ENCODE measurements at regions not wholly inside any gene's neighbourhood (a gene's known extent, or its start where the extent isn't known, plus 50 kb on each side); places are given as distances from the start of the nearest gene placed in this dataset.

DNA sequence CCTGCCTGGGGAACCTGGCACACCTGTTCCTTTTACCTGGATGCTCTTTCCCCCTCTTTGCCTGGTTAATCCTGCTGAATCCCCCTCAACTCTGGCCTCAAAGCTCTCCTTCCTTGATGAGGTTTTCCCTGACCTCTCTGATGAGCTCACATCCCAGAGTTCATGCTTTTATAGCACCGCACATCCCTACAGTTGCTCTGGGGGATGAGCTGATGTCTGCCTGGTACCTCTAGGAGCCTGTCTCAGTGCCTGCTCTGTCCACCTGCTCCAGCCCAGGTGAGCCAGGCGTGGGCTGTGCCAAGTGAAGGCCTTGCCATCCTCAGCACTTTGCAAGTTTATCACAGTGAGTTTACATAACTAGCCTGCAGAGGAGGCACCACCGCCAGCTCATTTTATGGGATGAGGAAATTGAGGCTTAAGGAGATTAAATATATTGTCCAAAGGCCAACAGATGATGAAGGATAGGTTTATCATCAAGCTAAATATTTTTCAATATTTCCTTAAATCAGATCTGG is 58.6 kb upstream of the TMPRSS2 start:
- TF ChIP-seq, protein P1, sequence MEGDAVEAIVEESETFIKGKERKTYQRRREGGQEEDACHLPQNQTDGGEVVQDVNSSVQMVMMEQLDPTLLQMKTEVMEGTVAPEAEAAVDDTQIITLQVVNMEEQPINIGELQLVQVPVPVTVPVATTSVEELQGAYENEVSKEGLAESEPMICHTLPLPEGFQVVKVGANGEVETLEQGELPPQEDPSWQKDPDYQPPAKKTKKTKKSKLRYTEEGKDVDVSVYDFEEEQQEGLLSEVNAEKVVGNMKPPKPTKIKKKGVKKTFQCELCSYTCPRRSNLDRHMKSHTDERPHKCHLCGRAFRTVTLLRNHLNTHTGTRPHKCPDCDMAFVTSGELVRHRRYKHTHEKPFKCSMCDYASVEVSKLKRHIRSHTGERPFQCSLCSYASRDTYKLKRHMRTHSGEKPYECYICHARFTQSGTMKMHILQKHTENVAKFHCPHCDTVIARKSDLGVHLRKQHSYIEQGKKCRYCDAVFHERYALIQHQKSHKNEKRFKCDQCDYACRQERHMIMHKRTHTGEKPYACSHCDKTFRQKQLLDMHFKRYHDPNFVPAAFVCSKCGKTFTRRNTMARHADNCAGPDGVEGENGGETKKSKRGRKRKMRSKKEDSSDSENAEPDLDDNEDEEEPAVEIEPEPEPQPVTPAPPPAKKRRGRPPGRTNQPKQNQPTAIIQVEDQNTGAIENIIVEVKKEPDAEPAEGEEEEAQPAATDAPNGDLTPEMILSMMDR (IDR thresholded peaks at IDR 0.05; ENCODE audit: insufficient read depth, low read length) = no peak
- TF ChIP-seq, protein P2, sequence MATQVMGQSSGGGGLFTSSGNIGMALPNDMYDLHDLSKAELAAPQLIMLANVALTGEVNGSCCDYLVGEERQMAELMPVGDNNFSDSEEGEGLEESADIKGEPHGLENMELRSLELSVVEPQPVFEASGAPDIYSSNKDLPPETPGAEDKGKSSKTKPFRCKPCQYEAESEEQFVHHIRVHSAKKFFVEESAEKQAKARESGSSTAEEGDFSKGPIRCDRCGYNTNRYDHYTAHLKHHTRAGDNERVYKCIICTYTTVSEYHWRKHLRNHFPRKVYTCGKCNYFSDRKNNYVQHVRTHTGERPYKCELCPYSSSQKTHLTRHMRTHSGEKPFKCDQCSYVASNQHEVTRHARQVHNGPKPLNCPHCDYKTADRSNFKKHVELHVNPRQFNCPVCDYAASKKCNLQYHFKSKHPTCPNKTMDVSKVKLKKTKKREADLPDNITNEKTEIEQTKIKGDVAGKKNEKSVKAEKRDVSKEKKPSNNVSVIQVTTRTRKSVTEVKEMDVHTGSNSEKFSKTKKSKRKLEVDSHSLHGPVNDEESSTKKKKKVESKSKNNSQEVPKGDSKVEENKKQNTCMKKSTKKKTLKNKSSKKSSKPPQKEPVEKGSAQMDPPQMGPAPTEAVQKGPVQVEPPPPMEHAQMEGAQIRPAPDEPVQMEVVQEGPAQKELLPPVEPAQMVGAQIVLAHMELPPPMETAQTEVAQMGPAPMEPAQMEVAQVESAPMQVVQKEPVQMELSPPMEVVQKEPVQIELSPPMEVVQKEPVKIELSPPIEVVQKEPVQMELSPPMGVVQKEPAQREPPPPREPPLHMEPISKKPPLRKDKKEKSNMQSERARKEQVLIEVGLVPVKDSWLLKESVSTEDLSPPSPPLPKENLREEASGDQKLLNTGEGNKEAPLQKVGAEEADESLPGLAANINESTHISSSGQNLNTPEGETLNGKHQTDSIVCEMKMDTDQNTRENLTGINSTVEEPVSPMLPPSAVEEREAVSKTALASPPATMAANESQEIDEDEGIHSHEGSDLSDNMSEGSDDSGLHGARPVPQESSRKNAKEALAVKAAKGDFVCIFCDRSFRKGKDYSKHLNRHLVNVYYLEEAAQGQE (IDR thresholded peaks at IDR 0.05; ENCODE audit: insufficient replicate concordance, low read depth) = no peak
- no peak for TF ChIP-seq POLR2AphosphoS5 (IDR thresholded peaks at IDR 0.05; ENCODE audit: low read depth)
